Activated CD4-positive, CD25-positive, alpha-beta regulatory T cell treated with anti-CD3 and anti-CD28 coated beads, Interleukin-2, amount 50 U/mL, for 72 hours (primary cell): ENCODE measurements at regions not wholly inside any gene's neighbourhood (a gene's known extent, or its start where the extent isn't known, plus 50 kb on each side); places are given as distances from the start of the nearest gene placed in this dataset.
"Not testable (repeated sequence)": the region's sequence is repeated elsewhere in the genome, so short reads cannot be mapped to it uniquely, and the experiment has no call there.

Experiments
- DNase-seq: peaks from one replicate; pipeline ENCODE4 v3.0.0; 2021

GRCh38 chr17:27099266-27099665 is 194.6 kb upstream of the WSB1 start:
- DNase-seq: not testable (repeated sequence)

DNA sequence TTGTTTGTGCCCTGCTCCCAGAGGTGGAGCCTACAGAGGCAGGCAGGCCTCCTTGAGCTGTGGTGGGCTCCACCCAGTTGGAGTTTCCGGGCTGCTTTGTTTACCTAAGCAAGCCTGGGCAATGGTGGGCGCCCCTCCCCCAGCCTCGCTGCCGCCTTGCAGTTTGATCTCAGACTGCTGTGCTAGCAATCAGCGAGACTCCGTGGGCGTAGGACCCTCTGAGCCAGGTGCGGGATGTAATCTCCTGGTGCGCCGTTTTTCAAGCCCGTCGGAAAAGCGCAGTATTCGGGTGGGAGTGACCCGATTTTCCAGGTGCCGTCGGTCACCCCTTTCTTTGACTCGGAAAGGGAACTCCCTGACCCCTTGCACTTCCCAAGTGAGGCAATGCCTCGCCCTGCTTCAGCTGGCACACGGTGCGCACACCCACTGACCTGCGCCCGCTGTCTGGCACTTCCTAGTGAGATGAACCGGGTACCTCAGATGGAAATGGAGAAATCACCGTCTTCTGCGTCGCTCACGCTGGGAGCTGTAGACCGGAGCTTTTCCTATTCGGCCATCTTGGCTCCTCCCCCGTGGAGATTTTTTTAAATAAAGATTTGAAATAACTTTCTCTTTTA is 189.2 kb upstream of the WSB1 start:
- DNase-seq: not testable (repeated sequence)

DNA sequence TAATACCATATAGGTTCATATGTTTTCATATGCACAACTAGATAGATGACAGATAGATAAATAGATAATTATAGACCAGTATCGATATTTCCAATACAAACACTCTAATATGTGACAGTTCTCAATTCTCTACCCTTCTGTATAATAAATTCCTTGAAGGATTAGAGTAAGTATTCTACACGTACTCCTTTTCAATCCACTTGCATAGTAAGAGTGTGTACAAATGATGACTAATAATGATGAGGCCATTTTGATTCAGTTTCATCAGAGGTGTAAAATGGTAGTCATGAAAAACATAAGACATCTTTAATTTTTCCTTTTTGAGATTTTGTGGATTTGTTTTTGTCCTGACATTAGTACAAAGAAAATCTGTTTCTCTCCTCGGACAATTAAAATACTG is 188.3 kb upstream of the WSB1 start:
- DNase-seq: no peak

- no peak for DNase-seq
Observed at GRCh38 chr17:27106347-27106981, 187.4 kb upstream of the WSB1 start.

DNA sequence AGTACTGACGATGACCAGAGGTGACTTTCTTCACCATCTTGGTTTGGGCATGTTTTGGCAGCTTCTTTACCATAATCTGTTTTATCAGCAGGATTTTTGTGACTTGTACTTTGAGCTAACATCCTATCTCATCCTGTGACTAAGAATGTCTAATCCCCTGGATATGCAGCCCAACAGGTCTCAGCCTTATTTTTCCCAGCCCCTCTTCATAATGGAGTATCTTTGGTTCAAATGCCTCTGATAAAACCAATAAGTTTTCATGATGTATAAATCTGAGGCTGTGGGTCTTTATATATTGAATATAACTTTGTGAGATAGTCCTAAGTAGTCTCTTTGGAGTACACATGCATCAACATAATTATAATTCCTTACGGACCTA is 186.9 kb upstream of the WSB1 start:
- no peak for DNase-seq

DNA sequence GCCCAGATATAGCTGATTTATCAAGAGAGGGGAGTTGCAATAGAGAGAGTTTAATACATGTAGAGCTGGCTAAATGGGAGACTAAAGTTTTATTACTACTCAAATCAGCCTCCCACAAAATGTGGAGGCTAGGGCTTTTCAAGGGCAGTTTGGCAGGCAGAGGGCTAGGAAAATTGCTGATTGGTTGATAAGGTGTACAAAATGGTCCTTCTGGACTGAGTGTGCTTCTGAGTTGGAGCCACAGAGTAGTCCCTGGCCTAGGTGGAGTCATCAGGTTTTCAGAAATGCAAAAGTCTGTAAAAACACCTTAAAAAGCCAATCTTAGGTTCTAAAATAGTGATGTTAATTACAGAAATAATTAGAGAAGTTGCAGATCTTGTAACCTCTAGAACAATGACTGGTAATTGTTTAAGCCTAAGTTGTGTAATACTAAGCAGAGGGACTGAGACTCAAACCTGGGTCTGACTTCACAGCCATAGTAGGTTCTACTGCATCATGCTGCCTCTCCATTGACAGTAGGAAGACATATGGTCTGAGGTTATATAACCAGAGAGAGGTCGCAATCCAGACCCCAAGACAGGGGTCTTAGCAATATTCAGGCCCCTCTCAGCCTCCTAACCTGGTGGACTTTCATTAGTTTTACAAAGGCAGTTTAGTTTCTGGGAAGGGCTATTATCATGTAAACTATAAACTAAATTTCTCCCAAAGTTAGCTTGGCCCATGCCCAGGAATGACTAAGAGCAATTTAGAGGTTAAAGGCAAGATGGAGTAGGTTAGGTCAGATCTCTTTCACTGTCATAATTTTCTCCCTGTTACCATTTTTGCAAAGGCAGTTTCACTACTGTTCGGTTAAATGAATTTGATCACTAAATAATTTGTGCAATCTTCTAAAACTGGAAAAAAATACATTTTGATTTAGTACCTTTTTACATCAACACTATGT is 186.3 kb upstream of the WSB1 start:
- DNase-seq: not testable (repeated sequence)

- no peak for DNase-seq
Observed at GRCh38 chr17:27109346-27109745, 184.6 kb upstream of the WSB1 start.

DNA sequence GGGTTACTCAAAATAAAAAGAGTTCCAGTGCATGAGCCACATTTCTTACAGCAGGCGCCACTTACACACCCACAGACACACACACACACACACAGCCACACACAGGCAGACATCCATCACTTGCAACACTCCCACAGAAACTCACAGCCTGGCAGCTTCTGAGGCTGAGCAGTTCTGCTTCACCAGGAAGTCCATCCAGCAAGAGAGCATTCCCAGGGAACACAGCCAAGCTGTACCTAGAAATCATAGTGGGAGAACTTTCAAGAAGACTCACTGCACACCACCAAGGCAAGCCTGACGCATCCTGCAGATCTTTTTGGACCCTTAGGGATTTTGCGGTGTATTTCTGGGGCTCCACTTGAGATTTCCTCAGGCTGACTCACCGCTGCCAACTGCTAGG is 140.9 kb upstream of the WSB1 start:
- no peak for DNase-seq

GRCh38 chr17:27155866-27156265 is 138.0 kb upstream of the WSB1 start:
- DNase-seq: no peak

DNA sequence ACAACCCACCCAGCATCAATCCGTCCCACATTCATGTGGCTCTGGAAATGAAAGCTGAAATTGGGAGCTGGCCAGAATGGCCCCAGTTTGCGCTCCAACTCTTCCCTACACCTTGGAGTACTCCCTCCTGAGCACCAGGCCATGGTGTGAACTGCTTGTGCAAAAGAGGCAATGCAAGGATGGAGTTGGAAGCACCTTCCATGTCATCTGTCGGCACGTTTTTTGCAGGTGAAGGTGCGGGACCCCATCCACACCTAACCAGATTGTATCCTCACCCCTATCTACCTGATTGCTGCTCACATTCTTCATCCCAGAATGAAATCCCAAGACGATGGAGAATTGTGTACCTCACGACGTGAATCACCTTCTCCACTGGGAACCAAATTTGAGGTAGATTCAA is 136.6 kb upstream of the WSB1 start:
- no peak for DNase-seq

DNA sequence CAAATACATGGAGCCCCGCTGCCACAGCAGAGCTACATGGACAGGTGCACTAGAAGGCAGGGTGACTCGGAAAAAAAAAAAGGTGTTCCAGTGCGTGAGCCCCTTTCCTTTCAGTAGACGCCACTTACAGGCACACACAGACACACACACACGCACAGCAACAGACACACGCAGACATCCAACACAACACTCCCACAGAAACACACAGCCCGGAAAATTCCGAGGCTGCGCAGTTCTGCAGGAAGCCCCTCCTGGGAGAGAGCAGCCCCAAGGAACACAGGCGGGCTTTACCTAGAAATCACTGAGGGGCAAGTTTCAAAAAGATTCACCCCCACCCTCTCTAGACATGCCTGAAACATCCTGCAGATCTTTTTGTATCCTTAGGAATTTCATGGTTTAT is 136.0 kb upstream of the WSB1 start:
- no peak for DNase-seq

- no peak for DNase-seq
Observed at GRCh38 chr17:27158382-27158781, 135.5 kb upstream of the WSB1 start.

DNA sequence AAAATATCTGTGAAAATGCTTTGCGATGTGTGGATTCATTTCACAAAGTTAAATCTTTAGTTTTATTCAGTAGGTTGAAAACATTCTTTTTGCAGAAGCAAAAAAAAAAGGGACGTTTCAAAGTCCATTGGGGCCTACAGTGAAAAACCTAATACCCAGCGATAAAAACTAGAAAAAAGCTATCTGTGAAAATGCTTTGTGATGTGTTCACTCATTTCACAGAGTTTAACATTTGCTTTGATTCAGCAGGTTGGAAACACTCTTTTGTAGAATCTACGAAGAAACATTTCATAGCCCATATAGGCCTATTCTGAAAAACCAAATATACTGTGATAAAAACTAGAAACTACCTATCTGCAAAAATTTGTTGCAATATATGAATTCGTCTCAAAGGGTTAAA is 113.6 kb upstream of the WSB1 start:
- DNase-seq: no peak

DNA sequence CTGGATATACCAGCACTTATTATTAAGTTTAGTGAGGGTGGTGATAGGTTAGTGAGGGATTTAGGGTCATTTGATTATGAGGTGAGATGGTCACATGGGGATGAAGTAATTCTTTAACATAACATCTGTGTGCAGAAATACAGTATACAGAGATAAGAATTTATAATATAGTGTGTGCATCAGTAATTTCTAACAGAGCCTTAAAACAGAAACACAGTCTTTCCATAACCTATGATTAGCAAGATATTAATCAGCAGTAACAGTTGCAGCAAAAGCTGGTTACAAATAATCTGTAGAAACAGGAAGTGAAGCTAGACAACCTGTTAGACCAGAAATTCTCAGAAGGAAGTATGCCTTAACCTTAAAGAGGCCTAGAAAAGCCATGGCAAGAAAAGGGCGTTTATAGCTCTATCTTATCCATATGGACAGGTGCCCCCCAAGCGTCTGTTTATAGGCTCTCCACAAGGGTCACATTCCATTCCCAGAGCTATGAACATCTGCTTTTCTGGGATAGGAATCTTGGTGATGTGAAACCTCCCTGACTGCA is 112.5 kb upstream of the WSB1 start:
- DNase-seq: not testable (repeated sequence)

- no peak for DNase-seq
Observed at GRCh38 chr17:27181935-27182334, 112.0 kb upstream of the WSB1 start.

- DNase-seq: not testable (repeated sequence)
Observed at GRCh38 chr17:27197505-27197904, 96.4 kb upstream of the WSB1 start.

- no peak for DNase-seq
Observed at GRCh38 chr17:27199948-27200347, 94.0 kb upstream of the WSB1 start.

DNA sequence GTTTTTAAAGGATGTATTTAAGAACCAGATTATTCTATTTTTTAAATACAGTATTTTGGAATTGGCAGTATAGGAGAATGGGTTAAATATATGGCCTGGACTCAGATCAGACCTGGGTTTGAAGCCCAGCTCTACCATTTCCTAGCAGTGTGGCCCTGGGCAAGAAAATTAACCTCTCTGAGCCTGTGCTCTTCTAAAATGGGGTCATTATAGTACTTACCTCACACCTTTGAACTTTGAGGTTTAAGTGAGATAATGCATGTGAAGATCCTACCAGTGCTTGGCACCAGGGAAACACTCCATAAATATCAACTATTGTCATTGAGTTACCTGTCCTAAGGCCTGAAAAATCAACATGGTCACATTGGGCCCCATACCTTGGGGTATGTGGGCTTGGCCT is 93.4 kb upstream of the WSB1 start:
- no peak for DNase-seq

DNA sequence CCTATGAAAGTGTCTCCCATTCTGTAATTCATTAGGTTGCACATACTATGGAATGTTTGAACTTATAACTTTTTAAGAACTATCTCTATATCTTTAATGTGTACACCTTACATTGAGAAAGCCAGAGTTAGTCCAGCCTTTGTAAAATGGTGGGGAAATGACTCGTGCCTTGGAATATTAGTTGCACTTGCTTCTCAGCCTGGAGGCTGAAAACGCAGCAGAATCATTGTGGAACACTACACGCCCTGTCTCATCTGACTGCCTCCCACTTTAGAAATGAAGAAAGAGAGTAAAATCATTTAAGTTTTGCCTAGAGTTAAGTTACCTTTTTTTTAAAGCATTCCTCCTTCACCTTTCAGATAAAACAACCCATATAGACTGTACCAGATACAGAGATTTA is 90.7 kb upstream of the WSB1 start:
- no peak for DNase-seq

DNA sequence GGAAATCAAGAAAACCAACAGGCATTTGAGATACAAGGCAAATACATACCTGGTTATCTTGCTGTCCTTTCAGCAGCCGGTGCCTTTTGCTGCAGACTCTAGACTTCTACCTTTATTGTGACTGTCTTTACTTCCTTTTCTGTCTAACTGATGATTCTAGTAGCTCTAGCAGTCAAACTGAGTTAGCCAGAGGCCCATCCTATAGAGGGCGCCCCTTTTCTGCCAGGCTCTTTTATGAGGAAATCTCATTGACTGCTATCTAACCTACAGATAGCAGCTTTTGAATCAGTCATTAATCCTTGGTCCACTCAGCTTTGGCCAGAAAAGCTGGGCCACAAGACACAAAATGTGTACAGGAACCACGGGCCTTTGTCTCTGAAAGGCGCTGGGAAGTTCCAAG is 87.5 kb upstream of the WSB1 start:
- DNase-seq: no peak

DNA sequence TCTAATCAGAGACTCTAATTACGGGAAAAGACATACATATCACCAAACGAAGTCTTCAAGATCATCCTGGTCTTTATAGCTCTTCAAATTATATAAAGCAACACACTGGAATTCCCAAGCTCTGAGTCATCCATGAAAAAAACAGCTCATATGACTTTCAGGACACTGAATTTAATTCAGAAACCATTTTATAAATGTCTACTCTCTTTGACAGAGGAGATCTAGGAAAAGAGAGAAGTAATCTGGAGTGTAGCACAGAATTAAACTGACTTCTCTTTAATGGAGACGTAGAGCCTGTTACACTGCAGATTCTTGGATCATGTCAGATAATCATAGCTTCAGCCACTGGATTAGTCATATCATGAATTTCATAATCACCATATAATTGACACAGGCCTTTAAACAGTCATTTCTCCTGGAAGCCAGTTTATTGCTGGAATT is 86.8 kb upstream of the WSB1 start:
- no peak for DNase-seq

- not testable (repeated sequence) for DNase-seq
Observed at GRCh38 chr17:27208370-27208769, 85.5 kb upstream of the WSB1 start.

DNA sequence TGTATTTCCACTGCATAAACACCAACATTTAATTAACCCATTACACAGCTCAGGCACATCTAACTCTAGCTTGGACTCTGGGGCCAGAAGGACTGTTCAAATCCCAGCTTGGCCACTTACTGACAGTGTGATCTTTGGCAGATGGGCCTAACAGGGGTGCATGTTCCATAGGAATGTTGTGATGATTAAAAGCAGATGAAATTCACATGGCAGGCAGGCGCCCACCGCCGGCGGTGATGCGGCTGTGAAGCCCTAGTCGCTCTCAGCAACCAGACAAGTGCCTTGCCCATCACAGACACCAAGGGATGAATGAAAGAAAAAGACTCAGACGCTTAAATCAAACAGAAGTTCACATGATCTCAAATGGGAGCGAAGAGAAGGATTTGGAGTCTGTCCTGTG is 84.6 kb upstream of the WSB1 start:
- no peak for DNase-seq

GRCh38 chr17:27210809-27211208 is 83.1 kb upstream of the WSB1 start:
- not testable (repeated sequence) for DNase-seq
